GM18499 (cell line): ENCODE measurements at regions not wholly inside any gene's neighbourhood (a gene's known extent, or its start where the extent isn't known, plus 50 kb on each side); places are given as distances from the start of the nearest gene placed in this dataset.

ENCODE experiments used
- ATAC-seq: cut with Tn5 transposase; IDR thresholded peaks from one replicate; pipeline ENCODE4 v1.9.1; 2021; ENCODE audit warnings: moderate number of reproducible peaks; ENCODE audit not compliant: insufficient read depth, unreplicated experiment

- ATAC-seq, result no peak
These were observed 413.8 kb downstream of the FOXO1 start for GRCh38 chr13:40252676-40253075.

GRCh38 chr13:40254394-40254793, 412.0 kb downstream of the FOXO1 start:
- ATAC-seq, result no peak

- ATAC-seq, result no peak
These were observed 410.9 kb downstream of the FOXO1 start for GRCh38 chr13:40255551-40255950.

DNA sequence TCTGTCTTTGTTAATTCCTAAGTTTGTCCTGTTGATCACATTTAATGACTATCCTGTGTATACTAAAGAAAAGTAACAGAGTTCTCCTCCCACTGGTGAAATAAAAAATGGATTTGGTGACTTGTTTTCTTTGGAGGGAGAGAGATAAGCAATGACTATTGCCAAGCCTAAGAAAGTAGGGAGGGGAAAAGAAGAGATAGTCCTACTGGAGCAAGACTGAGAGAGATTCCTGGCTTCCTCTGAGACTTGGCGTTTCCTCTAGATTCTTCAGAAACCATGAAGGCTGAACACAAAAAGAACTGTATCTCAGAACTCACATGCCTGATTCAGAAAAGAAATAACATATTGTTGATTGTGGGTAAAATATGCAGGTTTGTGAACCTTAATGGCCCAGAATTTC, 406.5 kb downstream of the FOXO1 start:
- no peak for ATAC-seq

- ATAC-seq, result no peak
These were observed 405.1 kb downstream of the FOXO1 start for GRCh38 chr13:40261336-40261735.

- no peak for ATAC-seq
These were observed 404.5 kb downstream of the FOXO1 start for GRCh38 chr13:40261947-40262346.

GRCh38 chr13:40269086-40269485, 397.4 kb downstream of the FOXO1 start:
- ATAC-seq, result no peak

DNA sequence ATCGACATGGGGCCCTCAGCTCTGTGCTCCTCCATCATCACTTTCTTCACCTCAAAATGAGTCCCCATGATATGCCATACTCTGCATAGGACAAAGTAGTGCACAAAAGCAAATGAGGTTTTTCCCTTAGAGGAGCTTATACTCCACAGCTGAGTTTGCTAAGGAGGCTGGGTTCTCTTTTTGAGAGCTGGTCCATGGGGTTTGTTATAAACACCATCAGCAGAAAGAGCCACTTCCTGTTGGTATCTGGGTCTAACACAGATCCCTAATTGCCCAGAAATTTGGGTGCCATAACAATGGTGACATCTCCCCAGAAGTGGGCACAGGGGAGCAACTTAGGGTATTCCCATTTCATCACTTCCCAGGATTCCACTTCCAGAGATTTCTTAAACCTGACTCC, 395.7 kb downstream of the FOXO1 start:
- ATAC-seq, result no peak

DNA sequence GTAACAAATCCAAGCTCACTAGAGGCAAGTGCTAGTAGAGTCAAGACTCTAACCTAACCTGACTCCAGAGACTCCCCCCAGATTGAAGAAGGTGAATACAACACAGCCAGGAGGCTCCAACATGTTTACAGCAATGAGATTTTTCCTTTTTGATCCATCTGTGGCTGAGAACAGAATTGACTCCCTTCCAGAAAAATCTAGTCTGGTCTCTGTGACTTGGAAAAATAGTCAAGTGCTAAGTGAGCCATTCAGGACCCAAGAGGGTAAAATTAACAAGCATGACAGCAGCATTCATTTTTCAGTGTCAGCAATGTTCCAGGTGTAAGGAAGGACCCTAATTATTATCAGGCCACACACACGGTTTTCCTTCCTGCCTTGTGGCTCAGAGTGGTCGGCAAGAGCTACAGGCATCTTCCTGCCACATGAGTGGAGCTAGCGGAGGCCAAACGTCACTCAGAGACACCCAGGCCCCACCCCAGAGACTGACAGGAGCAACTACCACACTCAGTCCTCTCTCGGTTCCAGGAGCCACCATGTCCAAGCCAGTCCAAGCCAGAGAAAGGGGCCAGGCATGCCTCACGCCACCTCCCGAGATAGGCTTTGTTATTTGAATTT, 395.1 kb downstream of the FOXO1 start:
- no peak for ATAC-seq

- ATAC-seq, result no peak
These were observed 394.3 kb downstream of the FOXO1 start for GRCh38 chr13:40271931-40272775.

- no peak for ATAC-seq
These were observed 393.7 kb downstream of the FOXO1 start for GRCh38 chr13:40272776-40273139.

DNA sequence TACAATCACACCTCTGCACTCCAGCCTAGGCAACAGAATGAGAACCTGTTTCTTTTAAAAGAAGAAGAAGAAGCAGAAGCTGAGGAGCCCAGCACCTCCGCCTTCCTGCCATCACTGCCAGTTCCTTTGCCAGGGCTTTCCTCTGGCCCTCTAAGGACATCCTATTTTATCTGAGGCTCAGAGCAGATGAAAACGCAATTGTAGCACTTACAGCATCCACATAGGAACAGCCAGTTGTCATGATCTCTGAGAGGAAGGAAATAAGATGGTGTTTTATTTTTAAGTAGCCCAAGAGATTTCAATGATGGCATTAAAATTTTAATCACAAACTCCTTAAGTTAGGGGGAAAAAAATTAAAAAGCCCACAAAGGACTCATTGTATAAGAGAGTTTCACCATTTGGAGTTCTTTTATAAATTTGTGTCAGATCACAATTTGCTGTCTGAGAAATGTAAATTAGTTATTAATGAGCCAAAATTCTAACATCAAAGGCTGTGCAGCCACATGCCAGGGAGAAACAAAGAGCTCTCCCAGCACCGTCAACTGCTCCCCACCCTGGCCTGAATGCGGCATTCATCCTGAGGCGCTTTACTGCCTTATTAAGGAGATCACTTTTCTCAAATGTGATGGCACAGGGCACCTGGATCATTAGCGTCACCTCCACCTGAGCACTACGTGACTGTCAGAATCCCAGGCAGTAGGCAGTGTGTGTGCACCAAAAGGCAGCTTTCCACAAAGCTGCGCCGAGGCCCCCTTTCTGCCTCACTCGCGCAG, 393.0 kb downstream of the FOXO1 start:
- ATAC-seq, result no peak

- no peak for ATAC-seq
These were observed 392.3 kb downstream of the FOXO1 start for GRCh38 chr13:40274103-40274502.

- ATAC-seq, result no peak
These were observed 391.3 kb downstream of the FOXO1 start for GRCh38 chr13:40275155-40275554.

GRCh38 chr13:40275636-40276035, 390.8 kb downstream of the FOXO1 start:
- ATAC-seq, result no peak

DNA sequence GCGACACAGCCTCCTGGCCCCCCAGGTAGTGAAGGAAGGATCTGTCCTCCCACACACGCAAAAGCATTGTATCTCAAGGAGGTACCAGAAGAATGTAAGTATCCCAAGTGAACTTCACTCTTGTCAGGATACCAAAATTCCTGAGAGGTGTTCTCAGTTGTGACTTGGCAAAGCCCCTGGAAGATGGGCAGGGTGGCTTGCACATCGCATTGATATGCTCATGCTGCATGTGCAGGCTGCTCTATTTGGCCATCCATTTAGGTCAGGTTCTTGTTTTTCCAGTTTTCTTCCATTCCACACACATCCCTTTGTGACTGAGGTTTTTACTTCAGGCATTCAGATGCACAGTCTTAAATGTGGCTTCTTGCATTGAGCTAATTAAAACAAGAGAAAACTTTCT, 382.8 kb downstream of the FOXO1 start:
- ATAC-seq, result no peak

DNA sequence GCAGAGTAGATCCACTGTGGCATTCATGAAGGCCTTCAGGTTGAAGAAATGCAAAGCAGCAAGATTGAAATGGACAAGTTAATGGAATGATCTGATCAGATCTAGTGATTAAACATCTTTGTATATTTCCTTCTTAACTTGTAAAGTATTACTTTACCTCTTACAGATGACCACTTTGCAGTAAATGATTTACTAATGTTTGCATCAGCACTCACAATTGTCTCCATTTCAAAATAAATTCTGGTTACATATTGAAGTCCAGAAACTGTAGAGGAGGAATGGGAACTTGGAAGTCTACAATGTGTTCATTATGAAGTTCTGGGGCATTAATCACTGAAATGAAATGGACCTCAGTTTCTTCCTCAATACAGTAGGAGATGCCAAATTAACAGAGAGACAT, 380.8 kb downstream of the FOXO1 start:
- no peak for ATAC-seq

GRCh38 chr13:40287428-40287827, 379.0 kb downstream of the FOXO1 start:
- no peak for ATAC-seq

DNA sequence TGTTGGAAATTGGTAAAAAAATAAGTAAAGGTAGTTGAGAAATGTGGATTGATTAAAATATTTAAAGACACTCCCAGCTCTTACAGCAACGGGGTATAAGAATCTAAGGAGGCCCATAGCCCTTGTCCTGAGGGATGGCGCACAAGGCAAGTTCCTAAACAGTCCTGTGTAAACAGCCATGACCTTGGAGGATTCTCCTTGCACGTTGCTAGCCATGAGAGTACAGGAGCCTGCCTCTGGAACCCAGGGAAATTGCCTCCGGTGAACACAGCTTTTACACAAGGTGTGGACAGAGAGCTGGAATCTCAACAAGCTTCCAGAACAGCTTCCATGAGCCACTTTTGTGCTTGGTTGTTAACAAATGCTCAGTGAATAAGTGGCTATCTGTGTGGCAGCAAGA, 378.2 kb downstream of the FOXO1 start:
- no peak for ATAC-seq

- ATAC-seq, result no peak
These were observed 375.7 kb downstream of the FOXO1 start for GRCh38 chr13:40290758-40291157.

DNA sequence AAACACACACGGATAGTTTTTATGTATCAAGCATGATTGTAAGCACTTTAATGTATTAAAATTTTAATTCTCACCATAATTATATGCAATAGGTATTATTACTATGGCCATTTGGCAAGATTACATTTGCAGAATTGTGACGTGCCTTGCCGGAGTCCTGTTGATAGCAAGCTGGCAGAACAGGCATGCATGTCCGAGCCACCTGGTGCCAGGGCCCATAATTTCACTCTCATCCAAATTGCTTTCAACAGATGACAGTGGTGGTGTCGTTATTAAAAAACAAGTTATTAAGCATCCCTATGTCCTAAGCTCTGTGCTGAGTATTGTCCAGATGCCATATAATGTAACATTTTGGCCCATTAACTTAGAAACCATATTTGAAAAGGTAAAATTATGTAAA, 374.3 kb downstream of the FOXO1 start:
- no peak for ATAC-seq
